ENCODE measurements at regions not wholly inside any gene's neighbourhood (a gene's known extent, or its start where the extent isn't known, plus 50 kb on each side); places are given as distances from the start of the nearest gene placed in this dataset.

DNA sequence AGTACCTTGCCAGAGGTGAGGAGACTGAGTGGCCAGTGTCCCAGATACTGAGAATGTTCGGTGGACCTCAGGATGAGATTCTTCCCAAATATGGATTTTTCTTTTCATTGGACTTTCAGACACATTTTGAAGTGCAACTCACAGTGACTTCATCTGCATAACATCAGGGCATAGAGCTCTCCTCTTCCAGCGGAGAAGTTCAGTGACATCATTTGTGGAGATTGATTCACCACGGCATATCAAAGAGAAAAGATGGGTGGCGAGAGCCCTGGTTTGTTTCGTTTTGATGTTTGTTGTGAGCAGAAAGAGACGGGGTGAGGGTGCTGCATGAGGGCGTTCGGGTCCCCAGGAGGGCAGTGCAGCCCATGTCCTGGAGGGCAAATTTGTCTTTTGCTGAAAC lies 120.1 kb upstream of the GPR12 start:
- TF ChIP-seq, protein P1, sequence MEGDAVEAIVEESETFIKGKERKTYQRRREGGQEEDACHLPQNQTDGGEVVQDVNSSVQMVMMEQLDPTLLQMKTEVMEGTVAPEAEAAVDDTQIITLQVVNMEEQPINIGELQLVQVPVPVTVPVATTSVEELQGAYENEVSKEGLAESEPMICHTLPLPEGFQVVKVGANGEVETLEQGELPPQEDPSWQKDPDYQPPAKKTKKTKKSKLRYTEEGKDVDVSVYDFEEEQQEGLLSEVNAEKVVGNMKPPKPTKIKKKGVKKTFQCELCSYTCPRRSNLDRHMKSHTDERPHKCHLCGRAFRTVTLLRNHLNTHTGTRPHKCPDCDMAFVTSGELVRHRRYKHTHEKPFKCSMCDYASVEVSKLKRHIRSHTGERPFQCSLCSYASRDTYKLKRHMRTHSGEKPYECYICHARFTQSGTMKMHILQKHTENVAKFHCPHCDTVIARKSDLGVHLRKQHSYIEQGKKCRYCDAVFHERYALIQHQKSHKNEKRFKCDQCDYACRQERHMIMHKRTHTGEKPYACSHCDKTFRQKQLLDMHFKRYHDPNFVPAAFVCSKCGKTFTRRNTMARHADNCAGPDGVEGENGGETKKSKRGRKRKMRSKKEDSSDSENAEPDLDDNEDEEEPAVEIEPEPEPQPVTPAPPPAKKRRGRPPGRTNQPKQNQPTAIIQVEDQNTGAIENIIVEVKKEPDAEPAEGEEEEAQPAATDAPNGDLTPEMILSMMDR (IDR thresholded peaks at IDR 0.05), result no peak
- TF ChIP-seq POLR2A (IDR thresholded peaks at IDR 0.05), result no peak

All from breast epithelium (tissue), 3 donors.